ENCODE measurements at regions not wholly inside any gene's neighbourhood (a gene's known extent, or its start where the extent isn't known, plus 50 kb on each side); places are given as distances from the start of the nearest gene placed in this dataset.

DNA sequence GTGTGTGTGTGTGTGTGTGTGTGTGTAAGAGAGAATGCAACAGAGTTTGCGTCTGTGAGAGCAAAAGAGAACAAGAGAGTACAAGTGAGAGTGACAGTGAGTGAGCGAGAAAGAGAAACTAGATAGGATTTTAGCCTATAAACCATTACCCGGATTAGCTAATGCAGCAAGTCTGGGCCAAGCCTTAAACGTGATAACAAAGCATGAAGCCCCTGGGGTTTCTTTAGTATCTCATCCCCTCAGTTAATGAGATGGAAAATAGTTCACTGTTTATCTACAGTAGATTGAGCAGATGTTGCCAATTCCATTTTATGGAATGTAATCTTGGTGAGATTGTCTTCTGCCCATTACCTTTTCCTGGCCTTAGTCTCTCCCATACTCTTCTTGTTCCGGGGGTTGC lies 114.5 kb downstream of the MAT2B start:
- H3K27me3 ChIP-seq, result no peaks in the 10 kb centered on the region
- 67 to 77% methylated on average over 5 of the region's 5 CpGs for WGBS, 2 donors

GRCh38 chr5:163622799-163623198 lies 117.4 kb downstream of the MAT2B start:
- Histone ChIP-seq H3K4me3 (no peak overlapping the region), H3K27ac (no peak overlapping the region), H3K36me3 (no peaks in the 10 kb centered on the region), H3K9me3 (no peaks in the 10 kb centered on the region), H3K27me3 (no peaks in the 10 kb centered on the region), H3K4me1 (no peaks in the 10 kb centered on the region)
- intact Hi-C loops (cut with DNase I), result no loop called here
- FAIRE-seq (no peak), DNase-seq (no peak), ATAC-seq (no peak)
- WGBS, 2 donors, result 41 to 62% methylated on average over 2 of the region's 2 CpGs
- TF ChIP-seq CTCF (IDR thresholded peaks at IDR 0.05), result no peak

More for the DNA sequence above, 114.5 kb downstream of the MAT2B start:
- H3K27ac ChIP-seq, result no peak overlapping the region
- DNase-seq (no peak), ATAC-seq (no peak), FAIRE-seq (no peak)
- H3K4me3 ChIP-seq, result no peak overlapping the region
- no peaks in the 10 kb centered on the region for H3K9me3 ChIP-seq
- intact Hi-C loops (cut with DNase I), result no loop called here
- no peak for TF ChIP-seq CTCF (IDR thresholded peaks at IDR 0.05)
- no peaks in the 10 kb centered on the region for H3K36me3 ChIP-seq
- no peaks in the 10 kb centered on the region for H3K4me1 ChIP-seq

DNA sequence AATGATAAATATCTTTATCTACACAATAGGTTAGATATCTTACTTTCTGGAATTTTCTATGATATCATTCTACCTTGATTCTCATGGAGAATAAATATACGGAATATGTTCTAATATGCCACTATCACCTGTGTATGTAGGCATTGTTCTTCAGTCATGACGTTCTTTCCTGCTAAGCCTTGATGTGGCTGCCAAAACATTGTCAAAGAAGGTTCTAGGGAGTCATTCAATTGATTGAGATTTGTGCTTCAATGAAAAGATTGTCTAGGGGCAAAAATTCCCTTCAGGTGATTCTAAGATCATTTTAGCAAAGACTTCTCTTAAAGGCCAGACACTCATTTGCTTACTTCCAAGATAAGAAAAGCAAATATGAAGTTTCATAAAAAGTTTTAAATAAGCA lies 118.1 kb downstream of the MAT2B start:
- DNase-seq (no peak), FAIRE-seq (no peak), ATAC-seq (no peak)
- Histone ChIP-seq H3K36me3 (no peaks in the 10 kb centered on the region), H3K27ac (no peak overlapping the region), H3K4me1 (no peaks in the 10 kb centered on the region), H3K4me3 (no peak overlapping the region), H3K9me3 (no peaks in the 10 kb centered on the region), H3K27me3 (no peaks in the 10 kb centered on the region)
- WGBS, 2 donors, result 28 to 36% methylated on average over 2 of the region's 2 CpGs
- no peak for TF ChIP-seq CTCF (IDR thresholded peaks at IDR 0.05)
- intact Hi-C loops (cut with DNase I), result no loop called here

DNA sequence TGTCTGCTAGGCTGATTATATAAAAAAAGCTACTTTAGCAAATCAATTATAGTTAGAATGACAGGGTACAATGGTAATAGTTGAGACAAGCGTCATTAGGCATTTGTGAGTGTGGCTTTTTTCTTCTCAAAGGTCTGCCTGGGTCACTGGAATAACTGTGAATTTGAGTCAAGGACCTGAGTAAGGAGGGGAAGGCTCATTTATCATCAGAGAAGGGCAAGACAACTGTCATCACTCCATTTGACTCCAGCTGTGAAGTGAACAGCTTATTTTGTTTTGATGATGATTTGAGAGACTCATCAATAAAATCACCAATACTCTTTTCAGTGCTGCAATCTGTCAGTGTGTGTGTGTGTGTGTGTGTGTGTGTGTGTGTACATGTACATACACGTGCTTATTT lies 118.6 kb downstream of the MAT2B start:
- DNase-seq (no peak), ATAC-seq (no peak), FAIRE-seq (no peak)
- WGBS, 2 donors, result 27 to 32% methylated on average over 2 of the region's 2 CpGs
- Histone ChIP-seq H3K4me1 (no peaks in the 10 kb centered on the region), H3K27me3 (no peaks in the 10 kb centered on the region), H3K9me3 (no peaks in the 10 kb centered on the region), H3K36me3 (no peaks in the 10 kb centered on the region), H3K4me3 (no peak overlapping the region), H3K27ac (no peak overlapping the region)
- no peak for TF ChIP-seq CTCF (IDR thresholded peaks at IDR 0.05)
- intact Hi-C loops (cut with DNase I), result no loop called here

GRCh38 chr5:163624431-163624830 lies 119.0 kb downstream of the MAT2B start:
- DNase-seq, result no peak
- Histone ChIP-seq H3K27ac (no peak overlapping the region), H3K27me3 (no peaks in the 10 kb centered on the region), H3K9me3 (no peaks in the 10 kb centered on the region), H3K36me3 (no peaks in the 10 kb centered on the region), H3K4me1 (no peaks in the 10 kb centered on the region), H3K4me3 (no peak overlapping the region)
- no peak for TF ChIP-seq CTCF (IDR thresholded peaks at IDR 0.05)
- no peak for FAIRE-seq
- 69 to 74% methylated on average over 5 of the region's 5 CpGs for WGBS, 2 donors
- intact Hi-C loops (cut with DNase I), result no loop called here
- ATAC-seq, result no peak

Measured in pancreas (tissue), 10 donors.